COLO668 (cell line): ENCODE measurements at regions not wholly inside any gene's neighbourhood (a gene's known extent, or its start where the extent isn't known, plus 50 kb on each side); places are given as distances from the start of the nearest gene placed in this dataset.
"Not testable (repeated sequence)": the region's sequence is repeated elsewhere in the genome, so short reads cannot be mapped to it uniquely, and the experiment has no call there.

Experiments used
- DNase-seq: peaks from one replicate; lab custom pipeline; 2025; ENCODE audit not compliant: unreplicated experiment; lab: John Stamatoyannopoulos, UW

DNA sequence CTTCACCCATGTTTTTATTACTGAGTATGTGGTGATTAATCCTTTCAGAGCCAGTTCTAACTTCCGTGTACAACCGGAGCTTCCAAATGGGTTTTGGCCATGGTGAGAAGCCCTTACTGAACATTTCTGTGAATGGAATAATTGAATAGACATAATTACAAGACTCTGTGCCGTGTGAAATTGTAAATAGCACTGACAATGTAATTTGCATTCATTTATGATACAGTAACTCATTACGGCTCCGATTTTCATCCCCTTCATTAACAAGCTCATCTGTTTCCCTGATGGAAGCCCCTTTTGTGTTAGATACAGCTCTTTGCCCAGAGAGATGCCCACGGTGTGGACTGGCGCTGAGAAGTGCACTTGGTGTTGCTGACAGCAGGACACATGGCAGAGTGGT, 891.0 kb downstream of the AACS start:
- DNase-seq: no peak

DNA sequence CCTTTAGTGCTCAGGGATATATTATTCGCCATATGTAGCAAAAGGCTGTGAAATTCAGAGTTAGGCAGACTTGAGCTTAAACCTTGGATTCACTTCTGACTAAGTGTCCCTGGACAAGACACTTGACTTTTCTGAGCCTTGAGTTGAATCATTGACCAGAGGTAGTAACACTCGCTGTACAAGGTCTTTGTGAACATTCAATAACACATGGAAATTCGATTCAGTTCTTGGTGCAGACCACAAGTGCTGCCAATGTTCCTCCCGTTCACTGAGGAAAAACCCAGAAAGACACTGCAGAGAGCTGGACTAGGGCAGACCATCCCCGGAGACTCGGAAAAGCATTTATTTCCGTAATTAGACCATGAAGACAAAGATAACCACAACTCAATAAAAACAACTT, 901.4 kb downstream of the AACS start:
- no peak for DNase-seq

DNA sequence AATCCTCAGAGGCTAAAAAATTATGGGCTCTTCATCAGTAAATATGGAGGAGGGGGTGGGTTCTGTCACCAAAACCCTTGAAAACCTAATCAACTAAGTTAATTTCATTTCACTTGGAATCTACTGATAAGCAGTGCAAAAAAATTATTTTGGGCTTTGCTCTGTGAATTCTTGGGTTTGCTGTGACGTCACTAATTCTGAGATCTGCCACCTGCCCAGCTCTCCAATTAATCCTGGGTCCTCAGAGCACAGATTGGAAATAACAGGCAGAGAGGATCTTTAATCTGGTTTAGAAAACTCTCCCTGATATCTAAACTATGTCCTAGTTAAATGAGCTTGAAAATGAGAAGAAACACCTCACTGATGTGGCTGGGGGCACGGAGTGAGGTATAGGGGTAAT, 903.2 kb downstream of the AACS start:
- no peak for DNase-seq

DNA sequence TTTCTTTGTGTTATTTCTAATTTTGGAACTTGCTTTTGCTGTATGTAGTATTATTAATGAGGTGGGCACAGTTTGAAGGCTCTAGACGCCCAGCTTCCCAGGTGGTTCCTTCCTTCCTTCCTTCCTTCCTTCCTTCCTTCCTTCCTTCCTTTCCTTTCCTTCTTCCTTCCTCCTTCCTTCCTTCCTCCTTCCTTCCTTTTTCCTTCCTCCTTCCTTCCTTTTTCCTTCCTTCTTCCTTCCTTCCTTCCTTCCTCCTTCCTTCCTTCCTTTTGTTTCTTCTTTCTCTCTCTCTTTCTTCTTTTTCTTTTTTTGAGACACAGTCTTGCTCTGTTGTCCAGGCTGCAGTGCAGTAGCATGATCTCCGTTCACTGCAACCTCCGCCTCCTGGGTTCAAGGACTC, 906.7 kb downstream of the AACS start:
- no peak for DNase-seq

DNA sequence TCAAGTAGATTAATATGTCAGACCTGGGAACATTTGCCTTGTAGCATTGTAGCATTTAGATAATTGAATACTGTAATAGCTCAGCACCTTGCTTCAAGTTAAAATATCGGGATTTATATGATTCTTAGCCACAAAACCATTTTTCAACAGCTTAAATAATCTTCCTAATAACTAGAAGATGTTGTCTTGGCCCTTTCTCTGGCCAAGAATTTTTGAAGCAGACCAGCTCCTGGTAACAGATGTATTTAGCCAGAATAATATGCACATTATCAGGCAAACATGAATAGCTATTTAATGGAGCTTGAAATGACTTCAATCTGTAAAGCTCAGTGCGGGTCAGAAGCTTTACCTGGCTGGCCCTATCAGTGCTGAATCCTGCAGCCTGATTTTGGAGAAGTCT, 913.1 kb downstream of the AACS start:
- DNase-seq: no peak

DNA sequence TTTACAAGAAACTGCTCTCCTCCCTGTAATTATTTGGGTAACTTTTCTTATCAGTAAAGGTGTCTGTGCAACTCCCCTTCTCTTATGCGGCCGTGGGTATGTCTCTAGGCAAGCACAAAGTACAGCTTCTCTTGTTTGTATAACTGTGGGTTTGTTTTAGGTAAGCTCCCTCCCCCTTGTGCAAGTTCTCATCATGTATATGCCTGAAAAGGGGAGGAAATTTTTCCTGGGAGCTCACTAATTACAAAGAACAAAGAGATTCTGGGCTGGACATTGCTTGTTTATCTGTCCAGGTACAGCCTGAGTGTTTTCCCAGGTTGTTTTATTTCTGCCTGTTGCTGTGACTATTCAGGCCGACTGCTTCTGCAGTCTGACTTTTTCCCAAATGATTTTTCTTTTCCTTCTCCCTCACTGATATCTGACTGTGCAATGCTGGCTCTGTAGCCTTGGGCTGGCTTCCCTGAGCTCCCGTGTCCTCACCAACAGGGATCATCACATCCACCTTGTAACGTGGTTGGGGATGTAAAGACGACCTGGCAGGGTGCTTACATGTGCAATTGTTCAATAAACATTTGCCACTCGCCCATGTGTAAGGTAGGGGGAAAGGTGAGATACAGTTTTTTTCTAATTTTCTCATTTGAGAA, 916.5 kb downstream of the AACS start:
- DNase-seq: no peak

DNA sequence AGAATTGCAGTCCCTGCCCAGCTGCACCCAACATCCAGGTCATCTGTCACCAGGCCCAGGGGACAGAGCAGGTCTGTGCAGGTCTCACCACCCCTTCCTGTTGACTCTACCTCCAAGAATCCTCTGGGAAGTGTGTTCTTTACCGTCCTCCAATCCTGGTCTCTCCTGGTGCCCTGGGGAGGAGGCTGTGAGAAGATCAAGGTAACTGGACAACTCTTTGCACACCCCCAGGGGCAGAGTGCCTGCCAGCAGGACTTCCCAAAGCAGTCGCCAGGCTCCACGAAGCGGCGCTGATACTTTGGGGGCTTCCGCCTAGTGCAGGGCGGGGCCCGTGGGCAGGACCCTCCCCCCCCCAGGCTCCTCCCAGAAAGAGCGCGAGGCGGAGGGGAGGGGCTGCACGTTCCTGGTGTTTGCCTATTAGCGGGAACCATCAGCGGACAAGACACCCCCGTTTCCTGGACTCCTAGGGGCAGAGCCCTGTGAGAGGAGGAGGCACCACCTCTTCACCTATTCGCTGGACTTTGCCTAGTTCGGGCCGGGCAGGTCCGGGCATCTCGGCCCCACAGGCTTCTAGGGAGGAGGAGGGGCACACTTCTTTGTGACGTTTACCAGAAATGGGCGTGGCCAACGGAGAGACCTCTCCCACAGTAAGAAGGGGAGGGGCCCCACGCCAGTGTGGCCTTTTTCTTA, 918.0 kb downstream of the AACS start:
- DNase-seq: no peak

DNA sequence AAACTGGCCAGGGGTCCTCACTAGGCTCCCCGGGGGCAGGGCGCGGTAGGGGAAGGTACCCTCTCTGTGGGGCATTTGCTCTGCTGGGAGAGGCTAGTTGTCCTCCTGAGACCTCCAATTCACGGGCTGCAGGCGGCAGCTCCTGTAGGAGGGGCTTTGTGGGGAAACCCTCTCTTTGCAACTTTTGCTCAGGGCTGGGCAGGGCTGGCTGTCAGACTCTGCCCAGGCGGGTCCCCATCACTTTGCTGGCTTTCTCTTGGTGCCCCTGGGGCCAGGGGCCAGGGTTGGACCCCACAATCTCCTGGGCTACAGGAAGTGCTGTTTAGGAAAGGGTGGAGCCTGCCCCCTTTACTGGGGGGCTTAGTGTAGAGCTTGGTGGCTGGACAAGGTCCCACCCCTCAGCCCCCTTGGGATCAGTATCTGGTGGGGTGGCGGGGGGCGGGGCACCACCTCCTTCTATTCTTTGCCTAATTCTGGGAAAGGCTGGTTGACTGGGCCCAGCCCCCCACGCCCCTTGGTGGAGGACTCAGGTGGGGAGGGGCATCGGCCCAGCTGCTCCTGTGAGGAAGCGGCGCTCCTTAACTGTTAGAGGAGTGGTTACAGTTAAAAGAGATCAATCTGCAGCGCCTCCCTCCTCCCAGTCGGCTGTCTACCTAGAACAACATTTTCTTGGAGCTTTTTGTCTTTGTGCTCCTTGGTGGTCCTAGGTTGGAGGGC, 918.7 kb downstream of the AACS start:
- DNase-seq: no peak

DNA sequence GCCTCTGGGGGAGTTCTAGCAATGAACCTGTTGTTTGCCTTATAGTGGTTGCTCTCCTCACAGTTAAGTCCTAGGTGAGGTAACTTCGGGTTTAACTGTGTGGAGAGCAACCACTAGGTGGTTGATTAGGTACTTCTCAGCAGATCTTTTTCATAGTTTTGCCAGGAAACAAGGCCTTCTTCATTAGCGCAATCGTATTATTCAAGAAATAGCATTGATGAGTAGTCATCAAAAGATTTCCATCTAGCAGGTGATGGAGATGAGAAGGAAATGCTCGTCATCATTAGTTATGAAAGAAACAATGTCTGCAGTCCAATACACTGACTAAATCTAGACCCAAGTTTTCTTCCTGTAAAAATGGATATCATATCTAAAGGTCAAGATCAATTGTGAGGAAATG, 923.3 kb downstream of the AACS start:
- DNase-seq: no peak

DNA sequence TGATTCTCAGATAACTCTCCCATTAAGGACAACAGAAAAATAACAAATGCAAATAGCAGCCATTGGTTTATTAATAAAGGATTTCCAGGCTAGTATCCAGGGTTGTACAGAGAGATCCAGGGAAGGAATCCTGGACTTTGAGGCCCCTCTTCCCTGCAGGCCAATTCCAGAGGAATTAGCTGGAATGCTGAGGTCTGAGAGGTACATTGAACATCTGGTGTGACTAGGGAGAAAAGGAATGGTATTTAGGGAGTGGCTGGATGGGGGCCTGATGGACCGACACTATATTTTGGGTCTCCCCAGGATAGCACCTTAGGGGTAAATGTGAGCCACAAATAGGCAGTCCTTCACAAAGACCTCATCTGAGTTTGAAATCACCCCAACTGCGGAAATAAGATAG, 924.5 kb downstream of the AACS start:
- DNase-seq: no peak

DNA sequence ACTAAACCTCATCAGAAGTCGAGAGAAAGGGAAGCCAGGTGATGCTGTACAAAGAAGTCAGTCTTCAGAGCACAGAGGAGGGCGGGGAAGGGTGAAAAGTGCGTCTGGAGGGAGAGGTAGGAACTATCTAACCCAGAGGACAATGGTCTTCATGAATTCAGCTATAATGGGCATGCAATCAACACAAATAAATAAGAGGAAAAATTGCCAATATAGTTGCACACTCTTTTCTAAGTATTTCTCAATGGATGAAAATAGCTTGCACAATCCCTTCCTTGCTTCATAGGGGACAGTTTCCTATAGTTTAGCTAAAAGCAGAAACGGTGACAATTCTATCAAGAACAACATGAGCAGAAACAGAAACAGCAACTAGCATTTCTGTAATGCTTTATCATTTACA, 931.2 kb downstream of the AACS start:
- DNase-seq: no peak

DNA sequence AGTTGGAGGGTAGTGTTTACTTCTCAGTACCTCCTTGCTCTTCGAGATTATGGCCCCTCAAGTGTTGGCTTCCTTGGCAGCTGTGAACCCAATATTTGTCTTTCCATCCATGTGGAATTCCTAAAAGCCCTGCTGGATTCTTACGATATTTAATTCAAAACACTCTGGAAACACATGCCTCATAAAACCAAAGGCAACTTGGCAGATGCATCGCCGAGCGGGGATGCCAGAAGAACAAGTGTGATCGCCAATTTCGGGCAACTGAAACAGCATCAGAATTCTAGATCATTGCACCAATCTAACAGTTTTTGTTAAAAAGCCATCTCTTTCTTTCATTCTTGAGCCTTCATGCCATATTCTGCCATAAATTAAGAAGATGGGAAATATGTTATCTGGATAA, 934.4 kb downstream of the AACS start:
- no peak for DNase-seq

DNA sequence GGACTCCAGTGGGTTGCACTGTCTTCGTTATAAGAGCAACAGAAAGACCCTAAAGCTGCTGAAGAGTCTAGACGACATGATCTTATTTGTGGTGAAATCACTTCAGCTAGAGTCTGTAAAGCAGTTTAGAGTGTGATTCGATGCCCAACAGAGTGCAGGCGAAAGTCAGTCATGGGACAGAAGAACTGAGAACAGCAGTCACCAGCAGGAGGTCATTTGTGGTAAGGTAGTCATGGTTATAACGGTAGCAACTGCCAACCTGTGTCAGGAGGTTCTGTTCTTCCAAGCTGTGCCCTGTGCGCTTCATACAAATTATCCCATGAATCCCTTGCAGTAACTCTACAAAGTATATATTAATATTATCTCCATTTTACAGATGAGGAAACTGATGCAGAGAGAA, 954.1 kb downstream of the AACS start:
- DNase-seq: no peak

DNA sequence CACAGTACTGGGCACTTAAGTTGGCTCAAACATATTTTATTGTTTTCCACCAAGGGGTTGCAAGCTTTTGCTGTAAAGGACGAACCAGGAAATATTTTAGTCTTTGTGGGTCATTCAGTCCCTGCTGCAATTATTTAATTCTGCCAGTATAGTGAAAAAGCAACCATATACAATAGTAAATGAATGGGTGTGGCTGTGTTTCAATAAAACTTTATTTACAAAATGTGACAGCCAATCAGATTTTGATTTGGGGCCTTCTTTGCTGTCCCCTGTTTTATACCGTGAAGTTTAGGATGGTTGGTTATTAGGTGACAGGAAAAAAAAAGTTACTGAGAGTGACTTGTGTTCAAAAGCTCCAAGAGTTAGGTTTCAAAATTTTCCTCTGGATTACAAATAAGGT, 956.4 kb downstream of the AACS start:
- DNase-seq: no peak

DNA sequence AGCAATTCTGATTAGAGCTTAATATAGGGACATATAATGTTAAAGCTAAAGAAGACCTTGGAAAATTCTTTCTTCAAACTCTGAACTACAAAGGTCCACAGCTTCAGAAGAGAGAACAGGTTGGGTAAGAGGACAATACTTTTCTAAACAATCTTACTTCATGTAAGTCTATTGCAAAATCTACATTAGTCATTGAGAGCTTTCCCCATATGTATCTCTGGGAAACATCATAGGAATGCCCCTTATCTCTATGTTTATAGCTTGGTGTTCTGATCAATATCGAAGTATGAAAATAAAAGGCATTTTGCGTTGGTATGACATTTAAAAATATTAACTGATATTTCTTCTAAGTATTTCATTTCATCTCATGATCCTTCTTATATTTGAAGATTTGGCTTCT, 962.6 kb downstream of the AACS start:
- no peak for DNase-seq

DNA sequence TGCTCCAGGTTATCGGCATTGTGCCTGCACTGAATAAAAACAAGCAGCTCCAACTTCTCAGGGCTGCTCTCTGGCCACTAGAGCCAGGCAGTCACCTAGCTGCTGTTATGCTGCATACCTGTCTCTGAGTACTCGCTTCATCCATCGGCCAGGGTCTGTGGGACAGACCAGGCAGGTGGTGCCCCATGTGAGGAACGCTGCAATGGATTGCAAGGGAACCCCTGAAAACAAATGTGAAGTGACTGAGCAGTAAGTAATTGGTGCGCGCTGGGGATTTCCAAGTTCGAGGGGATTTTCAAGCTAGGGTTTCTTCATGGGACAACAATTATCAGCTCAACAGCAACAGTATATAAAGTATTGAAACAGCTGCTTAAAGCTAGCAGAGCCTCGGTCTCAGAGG, 965.3 kb downstream of the AACS start:
- no peak for DNase-seq

DNA sequence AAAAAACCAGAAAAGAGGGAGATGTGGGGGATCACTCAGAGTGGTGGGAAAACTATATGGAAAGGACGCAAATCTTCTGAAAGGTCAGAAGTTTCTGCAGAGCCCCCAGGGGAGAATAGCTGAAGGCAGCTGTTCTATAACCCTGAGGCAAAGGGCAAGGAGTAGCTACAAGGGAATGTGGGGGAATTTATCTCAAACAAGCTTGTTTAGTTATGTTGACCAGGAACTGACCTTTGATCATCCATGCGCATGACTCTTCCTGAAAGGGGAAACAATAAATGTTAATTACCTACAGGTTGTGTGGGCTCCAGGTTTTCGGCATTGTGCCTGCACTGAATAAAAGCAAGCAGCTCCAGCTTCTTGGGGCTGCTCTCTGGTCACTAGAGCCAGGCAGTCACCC, 968.5 kb downstream of the AACS start:
- peak; percentile 1 for DNase-seq

DNA sequence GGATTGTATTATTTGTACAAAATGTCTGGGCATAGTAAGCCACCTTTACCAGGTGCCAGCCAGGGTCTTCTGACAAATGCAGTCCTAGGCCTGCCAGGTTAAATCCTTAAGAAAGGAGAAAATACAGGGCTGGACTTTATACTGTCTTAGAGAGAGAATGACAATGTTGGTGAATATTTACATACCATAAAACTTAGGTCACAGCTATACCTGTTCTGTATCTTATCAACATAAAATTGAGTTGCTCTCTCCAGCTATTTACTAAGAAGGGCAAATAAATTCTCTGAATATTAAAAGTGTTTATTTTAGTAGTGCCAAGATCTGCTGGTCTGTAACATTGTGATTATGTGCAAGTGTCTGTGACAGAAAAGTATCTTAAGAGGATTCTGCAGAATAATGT, 971.1 kb downstream of the AACS start:
- no peak for DNase-seq

DNA sequence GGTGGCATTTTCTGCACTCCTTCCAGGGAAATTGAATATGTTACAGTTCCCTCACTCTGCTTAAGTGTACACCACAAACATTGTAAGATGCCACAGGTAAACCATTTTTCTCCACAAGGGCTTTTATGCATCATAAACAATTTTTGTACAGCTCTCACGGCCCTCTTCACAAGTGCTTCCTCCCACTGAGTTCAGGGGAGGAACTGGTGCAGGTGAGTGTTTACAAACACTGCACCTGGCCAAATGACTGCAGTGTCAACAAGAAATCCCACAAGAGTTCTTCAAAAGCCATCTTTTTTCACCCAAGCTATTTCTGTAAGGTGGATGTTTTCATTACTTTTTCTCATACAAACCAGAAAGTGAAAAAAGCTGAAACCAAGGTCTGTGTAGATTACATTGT, 973.2 kb downstream of the AACS start:
- no peak for DNase-seq

DNA sequence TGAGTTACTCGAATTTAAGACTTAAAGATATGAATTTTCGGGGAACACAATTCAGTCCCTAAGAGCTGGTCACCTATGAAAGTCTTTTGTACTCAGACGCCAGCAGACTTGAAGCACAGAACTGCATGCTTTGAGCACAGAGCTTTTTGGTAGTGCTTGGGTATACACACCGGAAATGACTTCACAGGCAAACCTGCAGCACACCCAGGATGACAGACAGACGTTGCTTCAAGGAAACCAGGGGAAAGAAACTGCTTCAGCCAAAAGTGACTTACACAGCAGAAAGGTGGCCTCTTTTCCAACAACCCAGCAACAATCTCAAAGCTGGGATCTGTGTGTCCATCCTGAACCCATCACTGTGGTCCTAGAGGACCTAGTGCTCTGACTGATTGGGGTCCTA, 975.1 kb downstream of the AACS start:
- no peak for DNase-seq

DNA sequence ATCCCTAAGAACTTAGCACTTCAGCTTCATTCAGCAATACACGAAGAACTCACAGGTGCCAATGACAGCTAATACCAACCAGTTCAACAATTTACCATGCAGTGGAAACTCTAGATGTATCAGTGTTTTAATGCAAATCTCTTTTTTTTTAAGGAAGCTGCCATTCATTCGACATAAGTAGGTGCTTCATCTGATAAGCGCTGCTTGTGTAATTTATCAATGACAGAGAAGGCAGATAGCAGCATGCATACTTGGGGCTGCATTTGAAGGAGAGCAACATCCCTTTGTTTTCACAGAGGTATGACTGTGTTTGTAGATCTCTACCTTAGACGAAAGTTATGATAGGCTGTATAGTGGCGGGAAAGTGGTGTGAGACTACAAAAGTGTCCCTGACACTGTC, 977.1 kb downstream of the AACS start:
- DNase-seq: no peak

DNA sequence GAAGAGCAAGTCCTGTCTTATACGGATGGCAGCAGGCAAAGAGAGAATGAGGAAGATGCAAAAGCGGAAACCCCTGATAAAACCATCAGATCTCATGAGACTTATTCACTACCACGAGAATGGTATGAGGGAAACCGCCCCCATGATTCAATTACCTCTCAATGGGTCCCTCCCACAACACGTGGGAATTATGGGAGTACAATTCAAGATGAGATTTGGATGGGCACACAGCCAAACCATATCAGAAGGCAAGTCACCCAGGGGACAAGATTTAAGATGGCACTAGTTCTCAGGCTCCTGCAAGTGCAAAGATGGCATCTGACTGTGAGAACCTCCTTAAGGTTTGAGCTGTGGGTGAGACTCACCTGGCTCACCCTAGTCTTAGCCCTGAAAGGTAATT, 984.3 kb downstream of the AACS start:
- not testable (repeated sequence) for DNase-seq
